ENCODE measurements at regions not wholly inside any gene's neighbourhood (a gene's known extent, or its start where the extent isn't known, plus 50 kb on each side); places are given as distances from the start of the nearest gene placed in this dataset.

GRCh38 chr2:62372824-62373223 is 133.2 kb downstream of the TMEM17 start:
- Histone ChIP-seq H3K36me3 (ENCODE audit: insufficient read depth in 1 of 2, low read depth in 1 of 2) (no peaks in the 10 kb centered on the region), H3K27ac (no peak overlapping the region), H3K9me3 (peaks cover 6% of the 10 kb centered on the region), H3K4me1 (no peaks in the 10 kb centered on the region), H3K4me3 (no peak overlapping the region), H3K27me3 (ENCODE audit: insufficient read depth in 3 of 3, low read length in 2 of 3) (no peaks in the 10 kb centered on the region)
- intact Hi-C loops (cut with DNase I): no loop called here
- DNase-seq (no peak), ATAC-seq (no peak)
- 90 to 98% (median 96%) methylated on average over 7 of the region's 7 CpGs for WGBS, 3 donors
- no peak for TF ChIP-seq CTCF (IDR thresholded peaks at IDR 0.05)

DNA sequence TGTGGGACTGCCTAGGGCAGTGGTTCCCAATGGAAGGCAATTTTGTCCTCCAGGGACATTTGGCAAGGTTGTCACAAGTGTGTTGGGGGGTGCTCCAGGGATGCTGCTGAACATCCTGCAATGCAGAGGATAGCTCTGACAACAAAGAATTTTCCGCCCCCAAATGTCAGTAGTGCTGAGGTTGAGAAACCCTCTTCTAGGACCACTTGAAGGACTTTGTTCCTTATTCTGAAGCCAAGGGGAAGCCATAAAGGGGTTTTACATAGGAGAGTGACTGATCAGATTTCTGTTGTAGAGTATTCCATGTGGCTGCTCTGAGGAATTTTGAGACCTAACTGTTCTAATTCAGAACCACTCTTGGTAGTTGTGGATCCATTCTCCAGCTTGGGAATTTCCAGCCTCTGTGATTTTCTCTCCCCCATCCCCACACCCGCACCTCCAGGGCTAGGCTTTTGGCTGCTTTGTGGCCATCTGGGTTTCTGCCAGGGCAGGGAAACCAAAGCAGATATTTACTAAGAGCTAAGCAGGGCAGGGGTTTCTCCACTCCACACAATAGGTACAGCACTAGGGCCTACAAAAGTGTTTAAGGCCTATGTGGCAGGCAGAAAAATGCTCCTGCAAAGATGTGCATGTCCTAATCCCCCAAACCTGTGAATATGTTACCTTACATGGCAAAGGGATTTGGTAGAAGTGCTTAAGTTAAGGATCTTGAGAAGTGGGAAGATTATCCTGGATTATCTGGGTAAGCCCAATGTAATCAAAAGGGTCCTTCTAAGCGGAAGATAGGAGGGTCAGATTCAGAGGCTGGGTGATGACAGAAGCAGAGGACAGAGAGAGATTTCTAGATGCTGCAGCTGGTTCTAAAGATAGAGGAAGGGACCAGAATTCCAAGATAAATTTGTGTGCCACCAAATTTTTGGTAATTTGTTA is 135.4 kb downstream of the TMEM17 start:
- DNase-seq (no peak), ATAC-seq (no peak)
- 91 to 96% (median 94%) methylated on average over 3 of the region's 3 CpGs for WGBS, 3 donors
- intact Hi-C loops (cut with DNase I): no loop called here
- Histone ChIP-seq H3K27me3 (ENCODE audit: insufficient read depth in 3 of 3, low read length in 2 of 3) (no peaks in the 10 kb centered on the region), H3K4me3 (no peak overlapping the region), H3K36me3 (ENCODE audit: insufficient read depth in 1 of 2, low read depth in 1 of 2) (no peaks in the 10 kb centered on the region), H3K4me1 (no peaks in the 10 kb centered on the region), H3K27ac (no peak overlapping the region), H3K9me3 (peaks cover 6% of the 10 kb centered on the region)
- no peak for TF ChIP-seq CTCF (IDR thresholded peaks at IDR 0.05)

DNA sequence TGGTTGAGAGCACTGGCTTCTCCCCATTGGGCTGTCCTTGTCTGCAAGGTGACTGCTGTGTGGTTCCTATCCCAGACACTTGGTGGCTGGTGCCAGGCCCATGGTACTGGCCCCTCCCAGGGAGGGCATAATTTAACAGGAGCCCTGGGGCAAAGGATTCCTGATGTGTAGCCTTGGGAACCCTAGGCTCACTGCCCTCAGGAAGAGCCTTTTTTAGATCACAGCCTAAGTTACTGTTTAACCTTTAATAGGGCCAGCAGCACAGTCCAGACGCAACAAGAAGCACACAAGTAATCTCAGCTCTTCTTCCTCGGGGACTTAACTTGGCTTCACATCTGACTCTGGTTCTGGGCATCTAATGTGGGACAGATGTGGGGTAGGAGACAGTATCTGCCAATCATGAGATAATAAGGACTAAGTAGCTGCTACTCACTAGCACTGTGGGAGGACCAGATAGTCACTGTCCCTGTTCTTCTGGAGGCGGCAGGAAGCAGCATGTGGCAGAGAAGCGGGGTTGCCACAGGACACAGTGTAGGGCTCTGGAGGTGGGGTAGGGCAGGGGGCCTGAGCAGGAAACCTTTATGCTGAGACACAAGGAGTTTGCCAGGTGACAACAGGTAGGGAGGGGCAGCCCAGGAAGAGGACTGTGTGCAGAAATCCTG is 136.3 kb downstream of the TMEM17 start:
- intact Hi-C loops (cut with DNase I): no loop called here
- no peak for DNase-seq
- no peak for ATAC-seq
- no peak overlapping the region for H3K4me3 ChIP-seq
- TF ChIP-seq CTCF (IDR thresholded peaks at IDR 0.05): no peak
- H3K36me3 ChIP-seq (ENCODE audit: insufficient read depth in 1 of 2, low read depth in 1 of 2): no peaks in the 10 kb centered on the region
- no peaks in the 10 kb centered on the region for H3K27me3 ChIP-seq (ENCODE audit: insufficient read depth in 3 of 3, low read length in 2 of 3)
- H3K9me3 ChIP-seq: peaks cover 6% of the 10 kb centered on the region
- no peak overlapping the region for H3K27ac ChIP-seq
- 46 to 58% (median 47%) methylated on average over 4 of the region's 4 CpGs for WGBS, 3 donors
- H3K4me1 ChIP-seq: no peaks in the 10 kb centered on the region

DNA sequence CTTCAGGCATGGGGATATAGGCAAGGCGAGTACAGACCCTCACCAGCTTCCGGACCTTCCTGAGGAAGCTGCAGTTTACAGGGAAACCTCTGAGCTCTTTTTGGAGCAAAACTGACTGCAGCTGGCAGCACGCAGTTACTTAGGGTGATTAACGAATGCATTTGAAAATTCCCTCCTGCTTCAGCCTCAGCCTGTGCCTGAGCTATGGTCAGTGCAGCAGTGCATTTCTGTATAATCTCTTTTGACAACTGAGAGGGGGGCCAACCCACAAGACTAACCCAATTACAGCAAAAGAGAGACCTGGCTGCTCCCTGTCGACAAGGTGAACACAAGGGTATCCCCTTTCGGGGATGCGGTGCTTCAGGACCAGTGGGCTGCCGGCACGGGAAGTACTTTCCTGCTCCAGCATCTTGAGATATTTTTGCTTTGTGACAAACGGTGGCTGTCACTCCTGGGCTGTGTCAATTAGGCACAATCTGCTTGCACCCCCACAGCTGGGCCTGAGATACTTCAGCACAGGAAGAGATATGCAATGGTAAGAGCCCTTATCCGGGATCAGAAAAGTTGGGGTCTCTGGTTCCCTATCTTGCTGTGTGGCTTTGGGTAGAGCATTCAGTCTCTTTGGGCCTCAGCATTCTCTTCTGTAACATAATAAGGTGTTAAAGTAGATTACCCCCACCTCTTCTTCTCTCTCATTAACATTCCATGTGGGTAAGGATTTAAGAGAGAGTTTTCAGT is 141.0 kb downstream of the TMEM17 start:
- intact Hi-C loops (cut with DNase I): no loop called here
- 59 to 65% (median 60%) methylated on average over 11 of the region's 11 CpGs for WGBS, 3 donors

More for the DNA sequence above, 141.0 kb downstream of the TMEM17 start:
- no peak for TF ChIP-seq CTCF (IDR thresholded peaks at IDR 0.05)
- Histone ChIP-seq H3K9me3 (no peaks in the 10 kb centered on the region), H3K27ac (no peak overlapping the region), H3K4me3 (no peak overlapping the region), H3K4me1 (no peaks in the 10 kb centered on the region), H3K27me3 (ENCODE audit: insufficient read depth in 3 of 3, low read length in 2 of 3) (no peaks in the 10 kb centered on the region), H3K36me3 (ENCODE audit: insufficient read depth in 1 of 2, low read depth in 1 of 2) (no peaks in the 10 kb centered on the region)
- ATAC-seq (no peak), DNase-seq (no peak)

All from psoas muscle (tissue), 7 donors.